GM23338 (cell line): ENCODE measurements at regions not wholly inside any gene's neighbourhood (a gene's known extent, or its start where the extent isn't known, plus 50 kb on each side); places are given as distances from the start of the nearest gene placed in this dataset.

Source experiments
- ATAC-seq: fragments of 200-7000 bp; cut with Tn5 transposase; 3 replicates; pipeline ENCODE4 v1.9.1; 2020
- DNase-seq: peaks from one replicate; pipeline ENCODE4 v3.0.0-alpha.2; 2015; ENCODE audit warnings: low spot score
- H2AFZ ChIP-seq: fragments of 200-600 bp; sonication (generic); 2 replicates; pipeline ENCODE4 v1.8.0; 2016; ENCODE audit warnings: antibody characterized with exemption, mild to moderate bottlenecking, moderate library complexity
- H3F3A ChIP-seq: fragments of 200-600 bp; sonication (generic); replicated peaks from 2 replicates; pipeline ENCODE4 v1.8.0; 2017; ENCODE audit warnings: antibody characterized with exemption, mixed run types, low read depth
- H3K27ac ChIP-seq: fragments of 200-600 bp; sonication (generic); 2 replicates; pipeline ENCODE4 v1.6.1; 2016; ENCODE audit warnings: low read depth
- H3K27me3 ChIP-seq: fragments of 200-600 bp; sonication (generic); 2 replicates; pipeline ENCODE4 v1.8.0; 2016; ENCODE audit warnings: mild to moderate bottlenecking, mixed run types, moderate library complexity; ENCODE audit not compliant: insufficient read depth
- H3K36me3 ChIP-seq: fragments of 200-600 bp; sonication (generic); 2 replicates; pipeline ENCODE4 v1.8.0; 2016; ENCODE audit warnings: mild to moderate bottlenecking; ENCODE audit not compliant: insufficient read depth
- H3K4me1 ChIP-seq: fragments of 200-600 bp; sonication (generic); 2 replicates; pipeline ENCODE4 v1.8.0; 2016; ENCODE audit warnings: mild to moderate bottlenecking, moderate library complexity; ENCODE audit not compliant: insufficient read depth
- H3K4me2 ChIP-seq: fragments of 200-600 bp; sonication (generic); 2 replicates; pipeline ENCODE4 v1.7.1; 2017; ENCODE audit warnings: mixed run types
- H3K4me3 ChIP-seq: fragments of 200-600 bp; sonication (generic); 2 replicates; pipeline ENCODE4 v1.6.1; 2016; ENCODE audit warnings: mixed run types
- H3K79me2 ChIP-seq: fragments of 200-600 bp; sonication (generic); replicated peaks from 2 replicates; pipeline ENCODE4 v1.8.0; 2017; ENCODE audit warnings: mild to moderate bottlenecking; ENCODE audit not compliant: insufficient read depth
- H3K9me2 ChIP-seq: fragments of 200-600 bp; sonication (generic); 2 replicates; pipeline ENCODE4 v1.8.0; 2017; ENCODE audit not compliant: insufficient read depth
- H4K20me1 ChIP-seq: fragments of 200-600 bp; sonication (generic); replicated peaks from 2 replicates; pipeline ENCODE4 v1.8.0; 2017; ENCODE audit warnings: mild to moderate bottlenecking; ENCODE audit not compliant: insufficient read depth
- H3K27ac Mint-ChIP-seq: 2 replicates; pipeline ENCODE4 v1.8.0; 2020; ENCODE audit warnings: inconsistent platforms, mild to moderate bottlenecking, moderate library complexity, mixed read lengths
- H3K27me3 Mint-ChIP-seq: 3 replicates; pipeline ENCODE4 v1.8.0; 2022; ENCODE audit warnings: low read depth, mild to moderate bottlenecking, moderate library complexity, mixed read lengths, inconsistent platforms; ENCODE audit not compliant: insufficient read depth, poor library complexity
- H3K36me3 Mint-ChIP-seq: 3 replicates; pipeline ENCODE4 v1.8.0; 2021; ENCODE audit warnings: low read depth, mild to moderate bottlenecking, inconsistent platforms, moderate library complexity, mixed read lengths
- H3K4me1 Mint-ChIP-seq: 3 replicates; pipeline ENCODE4 v1.8.0; 2020; ENCODE audit warnings: mild to moderate bottlenecking, inconsistent platforms, mixed read lengths
- H3K4me3 Mint-ChIP-seq: 3 replicates; pipeline ENCODE4 v1.8.0; 2021; ENCODE audit warnings: moderate library complexity, mild to moderate bottlenecking, inconsistent platforms, mixed read lengths
- H3K9me3 Mint-ChIP-seq: 3 replicates; pipeline ENCODE4 v1.8.0; 2020; ENCODE audit warnings: moderate library complexity, mild to moderate bottlenecking, inconsistent platforms, mixed read lengths
- NANOG ChIP-seq: IDR thresholded peaks from 2 replicates; pipeline ENCODE4 v1.6.1; 2016; ENCODE audit warnings: antibody characterized with exemption, borderline replicate concordance
- TF ChIP-seq, protein P1 (sequence below): fragments of 250-450 bp; sonication (Bioruptor Pico); IDR thresholded peaks from 2 replicates; pipeline ENCODE4 v1.5.0; 2020; ENCODE audit warnings: mild to moderate bottlenecking, moderate library complexity

DNA sequence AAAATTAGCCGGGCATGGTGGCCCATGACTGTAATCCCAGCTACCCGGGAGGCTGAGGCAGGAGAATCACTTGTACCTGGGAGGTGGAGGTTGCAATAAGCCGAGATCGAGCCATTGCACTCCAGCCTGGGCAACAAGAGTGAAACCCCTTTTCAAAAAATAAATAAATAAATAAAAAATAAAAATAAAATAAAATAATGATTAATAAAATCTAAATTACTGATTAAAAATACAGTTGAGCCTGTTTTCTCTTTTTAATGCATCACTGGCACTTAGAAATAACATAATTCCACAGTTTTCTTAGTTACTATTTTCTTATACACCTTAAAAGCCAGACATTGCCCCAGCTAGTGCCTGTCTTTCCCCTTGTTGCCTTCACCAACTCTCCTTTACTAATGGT is 922.8 kb upstream of the GJE1 start:
- Histone ChIP-seq H3K4me3 (no peak overlapping the region), H4K20me1 (no peaks in the 10 kb centered on the region), H3K36me3 (0 out of 2 replicates have a peak, but pooled peaks cover 4% of the 10 kb centered on the region), H3K9me2 (peaks cover 16% of the 10 kb centered on the region), H3K4me1 (no peaks in the 10 kb centered on the region), H3K79me2 (no peaks in the 10 kb centered on the region), H3K4me2 (no peak overlapping the region), H3K27me3 (no peaks in the 10 kb centered on the region), H3K27ac (no peak overlapping the region), H2AFZ (no peak overlapping the region), H3F3A (no peaks in the 10 kb centered on the region)
- Mint-ChIP-seq H3K27me3 (peaks cover 4% of the 10 kb centered on the region), H3K4me3 (no peak overlapping the region), H3K36me3 (peaks cover 9% of the 10 kb centered on the region; the same call in 2 of the 3 replicates), H3K4me1 (no peaks in the 10 kb centered on the region), H3K9me3 (peaks cover 12% of the 10 kb centered on the region; the same call in 2 of the 3 replicates), H3K27ac (no peak overlapping the region)
- ATAC-seq (no peak), DNase-seq (no peak)
- TF ChIP-seq, protein P1, sequence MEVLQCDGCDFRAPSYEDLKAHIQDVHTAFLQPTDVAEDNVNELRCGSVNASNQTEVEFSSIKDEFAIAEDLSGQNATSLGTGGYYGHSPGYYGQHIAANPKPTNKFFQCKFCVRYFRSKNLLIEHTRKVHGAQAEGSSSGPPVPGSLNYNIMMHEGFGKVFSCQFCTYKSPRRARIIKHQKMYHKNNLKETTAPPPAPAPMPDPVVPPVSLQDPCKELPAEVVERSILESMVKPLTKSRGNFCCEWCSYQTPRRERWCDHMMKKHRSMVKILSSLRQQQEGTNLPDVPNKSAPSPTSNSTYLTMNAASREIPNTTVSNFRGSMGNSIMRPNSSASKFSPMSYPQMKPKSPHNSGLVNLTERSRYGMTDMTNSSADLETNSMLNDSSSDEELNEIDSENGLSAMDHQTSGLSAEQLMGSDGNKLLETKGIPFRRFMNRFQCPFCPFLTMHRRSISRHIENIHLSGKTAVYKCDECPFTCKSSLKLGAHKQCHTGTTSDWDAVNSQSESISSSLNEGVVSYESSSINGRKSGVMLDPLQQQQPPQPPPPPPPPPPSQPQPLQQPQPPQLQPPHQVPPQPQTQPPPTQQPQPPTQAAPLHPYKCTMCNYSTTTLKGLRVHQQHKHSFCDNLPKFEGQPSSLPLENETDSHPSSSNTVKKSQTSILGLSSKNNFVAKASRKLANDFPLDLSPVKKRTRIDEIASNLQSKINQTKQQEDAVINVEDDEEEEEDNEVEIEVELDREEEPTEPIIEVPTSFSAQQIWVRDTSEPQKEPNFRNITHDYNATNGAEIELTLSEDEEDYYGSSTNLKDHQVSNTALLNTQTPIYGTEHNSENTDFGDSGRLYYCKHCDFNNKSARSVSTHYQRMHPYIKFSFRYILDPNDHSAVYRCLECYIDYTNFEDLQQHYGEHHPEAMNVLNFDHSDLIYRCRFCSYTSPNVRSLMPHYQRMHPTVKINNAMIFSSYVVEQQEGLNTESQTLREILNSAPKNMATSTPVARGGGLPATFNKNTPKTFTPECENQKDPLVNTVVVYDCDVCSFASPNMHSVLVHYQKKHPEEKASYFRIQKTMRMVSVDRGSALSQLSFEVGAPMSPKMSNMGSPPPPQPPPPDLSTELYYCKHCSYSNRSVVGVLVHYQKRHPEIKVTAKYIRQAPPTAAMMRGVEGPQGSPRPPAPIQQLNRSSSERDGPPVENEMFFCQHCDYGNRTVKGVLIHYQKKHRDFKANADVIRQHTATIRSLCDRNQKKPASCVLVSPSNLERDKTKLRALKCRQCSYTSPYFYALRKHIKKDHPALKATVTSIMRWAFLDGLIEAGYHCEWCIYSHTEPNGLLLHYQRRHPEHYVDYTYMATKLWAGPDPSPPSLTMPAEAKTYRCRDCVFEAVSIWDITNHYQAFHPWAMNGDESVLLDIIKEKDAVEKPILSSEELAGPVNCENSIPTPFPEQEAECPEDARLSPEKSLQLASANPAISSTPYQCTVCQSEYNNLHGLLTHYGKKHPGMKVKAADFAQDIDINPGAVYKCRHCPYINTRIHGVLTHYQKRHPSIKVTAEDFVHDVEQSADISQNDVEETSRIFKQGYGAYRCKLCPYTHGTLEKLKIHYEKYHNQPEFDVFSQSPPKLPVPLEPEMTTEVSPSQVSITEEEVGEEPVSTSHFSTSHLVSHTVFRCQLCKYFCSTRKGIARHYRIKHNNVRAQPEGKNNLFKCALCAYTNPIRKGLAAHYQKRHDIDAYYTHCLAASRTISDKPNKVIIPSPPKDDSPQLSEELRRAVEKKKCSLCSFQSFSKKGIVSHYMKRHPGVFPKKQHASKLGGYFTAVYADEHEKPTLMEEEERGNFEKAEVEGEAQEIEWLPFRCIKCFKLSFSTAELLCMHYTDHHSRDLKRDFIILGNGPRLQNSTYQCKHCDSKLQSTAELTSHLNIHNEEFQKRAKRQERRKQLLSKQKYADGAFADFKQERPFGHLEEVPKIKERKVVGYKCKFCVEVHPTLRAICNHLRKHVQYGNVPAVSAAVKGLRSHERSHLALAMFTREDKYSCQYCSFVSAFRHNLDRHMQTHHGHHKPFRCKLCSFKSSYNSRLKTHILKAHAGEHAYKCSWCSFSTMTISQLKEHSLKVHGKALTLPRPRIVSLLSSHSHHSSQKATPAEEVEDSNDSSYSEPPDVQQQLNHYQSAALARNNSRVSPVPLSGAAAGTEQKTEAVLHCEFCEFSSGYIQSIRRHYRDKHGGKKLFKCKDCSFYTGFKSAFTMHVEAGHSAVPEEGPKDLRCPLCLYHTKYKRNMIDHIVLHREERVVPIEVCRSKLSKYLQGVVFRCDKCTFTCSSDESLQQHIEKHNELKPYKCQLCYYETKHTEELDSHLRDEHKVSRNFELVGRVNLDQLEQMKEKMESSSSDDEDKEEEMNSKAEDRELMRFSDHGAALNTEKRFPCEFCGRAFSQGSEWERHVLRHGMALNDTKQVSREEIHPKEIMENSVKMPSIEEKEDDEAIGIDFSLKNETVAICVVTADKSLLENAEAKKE: no peak

DNA sequence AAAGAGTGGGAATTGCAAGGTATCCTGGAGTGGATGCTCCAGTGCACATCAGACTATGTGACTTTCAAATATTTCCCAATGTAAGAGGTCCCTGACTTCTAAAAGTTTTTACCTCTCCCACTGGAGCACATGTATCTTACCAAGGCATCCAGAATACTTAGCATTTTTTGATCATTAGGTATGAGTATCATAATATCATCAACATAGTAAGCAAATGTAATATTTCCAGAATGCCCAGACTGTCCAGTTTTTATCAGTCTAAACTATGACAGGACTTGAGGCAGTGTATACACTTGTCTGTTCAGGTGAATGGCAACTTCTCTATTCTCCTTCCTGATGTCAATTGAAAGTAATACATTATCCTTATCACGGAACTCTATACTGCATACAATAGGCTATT is 924.6 kb upstream of the GJE1 start:
- Histone ChIP-seq H3K4me2 (no peak overlapping the region), H3K9me2 (peaks cover 16% of the 10 kb centered on the region), H3K4me3 (no peak overlapping the region), H3K4me1 (no peaks in the 10 kb centered on the region), H3K27ac (no peak overlapping the region), H2AFZ (no peak overlapping the region), H3K27me3 (no peaks in the 10 kb centered on the region), H3F3A (no peaks in the 10 kb centered on the region), H4K20me1 (no peaks in the 10 kb centered on the region), H3K79me2 (no peaks in the 10 kb centered on the region), H3K36me3 (0 out of 2 replicates have a peak, but pooled peaks cover 4% of the 10 kb centered on the region)
- DNase-seq: no peak
- Mint-ChIP-seq H3K4me3 (no peak overlapping the region), H3K36me3 (peaks cover 11% of the 10 kb centered on the region; the same call in 2 of the 3 replicates), H3K27ac (no peak overlapping the region), H3K27me3 (peaks cover 4% of the 10 kb centered on the region), H3K9me3 (peaks cover 18% of the 10 kb centered on the region; the same call in 2 of the 3 replicates), H3K4me1 (no peaks in the 10 kb centered on the region)
- no peak for TF ChIP-seq NANOG
- ATAC-seq: no peak
